ENCODE measurements at regions not wholly inside any gene's neighbourhood (a gene's known extent, or its start where the extent isn't known, plus 50 kb on each side); places are given as distances from the start of the nearest gene placed in this dataset.

- no peak for TF ChIP-seq POLR2A (IDR thresholded peaks at IDR 0.05; ENCODE audit: low read length)
- TF ChIP-seq GATA1 (IDR thresholded peaks at IDR 0.05; ENCODE audit: low read depth, low read length): no peak
Observed at GRCh38 chr10:6811153-6811552, 231.1 kb upstream of the PRKCQ start.

Measured in erythroblast (primary cell).